Endodermal cell (in vitro differentiated cells): ENCODE measurements at regions not wholly inside any gene's neighbourhood (a gene's known extent, or its start where the extent isn't known, plus 50 kb on each side); places are given as distances from the start of the nearest gene placed in this dataset.

Experiments used
- DNase-seq: peaks from one replicate; pipeline ENCODE4 v3.0.0-alpha.2; 2017
- H3K27ac ChIP-seq: 2 replicates; pipeline ENCODE4 v1.5.1; 2013; ENCODE audit warnings: mild to moderate bottlenecking, low read depth, low read length, moderate library complexity
- H3K27me3 ChIP-seq: 2 replicates; pipeline ENCODE4 v1.6.1; 2013; ENCODE audit warnings: mild to moderate bottlenecking, low read length, moderate library complexity; ENCODE audit not compliant: insufficient read depth, control insufficient read depth, poor library complexity, severe bottlenecking
- H3K36me3 ChIP-seq: 2 replicates; pipeline ENCODE4 v1.7.0; 2013; ENCODE audit warnings: mild to moderate bottlenecking, low read length, moderate library complexity; ENCODE audit not compliant: control insufficient read depth, insufficient read depth
- H3K4me1 ChIP-seq: one replicate; pipeline ENCODE4 v1.7.0; 2013; ENCODE audit warnings: low read length; ENCODE audit not compliant: control insufficient read depth, insufficient read depth
- H3K4me3 ChIP-seq: 2 replicates; pipeline ENCODE4 v1.5.1; 2013; ENCODE audit warnings: mild to moderate bottlenecking, low read length, moderate library complexity
- H3K9ac ChIP-seq: 2 replicates; pipeline ENCODE4 v1.6.1; 2013; ENCODE audit warnings: mild to moderate bottlenecking, low read length, moderate library complexity; ENCODE audit not compliant: poor library complexity, severe bottlenecking; ENCODE audit errors: extremely low read depth
- H3K9me3 ChIP-seq: 2 replicates; pipeline ENCODE4 v1.6.1; 2013; ENCODE audit warnings: mild to moderate bottlenecking, low read length, moderate library complexity; ENCODE audit not compliant: control insufficient read depth
- H3K27ac Mint-ChIP-seq: 2 replicates; pipeline ENCODE4 v1.8.0; 2020; ENCODE audit warnings: mixed read lengths
- H3K27me3 Mint-ChIP-seq: 2 replicates; pipeline ENCODE4 v1.8.0; 2021; ENCODE audit warnings: mild to moderate bottlenecking, mixed read lengths; ENCODE audit not compliant: insufficient read depth
- H3K36me3 Mint-ChIP-seq: 2 replicates; pipeline ENCODE4 v1.8.0; 2020; ENCODE audit warnings: low read depth, mixed read lengths
- H3K4me1 Mint-ChIP-seq: 2 replicates; pipeline ENCODE4 v1.8.0; 2020; ENCODE audit warnings: mixed read lengths
- H3K4me3 Mint-ChIP-seq: 2 replicates; pipeline ENCODE4 v1.8.0; 2020; ENCODE audit warnings: mild to moderate bottlenecking, moderate library complexity, mixed read lengths
- H3K9me3 Mint-ChIP-seq: 2 replicates; pipeline ENCODE4 v1.8.0; 2020; ENCODE audit warnings: mild to moderate bottlenecking, mixed read lengths
- WGBS, 2 experiments: methylation state at CpG; one replicate each; pipeline versions ENCODE4 v1.1.5 to v1.1.7; 2013; ENCODE audit warnings: missing lambda C conversion rate in 2 of 2, mixed read lengths in 1 of 2; ENCODE audit not compliant: insufficient coverage in 1 of 2, insufficient read length in 1 of 2; 5-methylcytosine and 5-hydroxymethylcytosine counted together
- TF ChIP-seq, protein P1 (sequence below): fragments of 200-600 bp; sonication (generic); conservative IDR thresholded peaks from 2 replicates; pipeline ENCODE4 v1.5.0; 2021; ENCODE audit warnings: antibody characterized with exemption, mild to moderate bottlenecking

DNA sequence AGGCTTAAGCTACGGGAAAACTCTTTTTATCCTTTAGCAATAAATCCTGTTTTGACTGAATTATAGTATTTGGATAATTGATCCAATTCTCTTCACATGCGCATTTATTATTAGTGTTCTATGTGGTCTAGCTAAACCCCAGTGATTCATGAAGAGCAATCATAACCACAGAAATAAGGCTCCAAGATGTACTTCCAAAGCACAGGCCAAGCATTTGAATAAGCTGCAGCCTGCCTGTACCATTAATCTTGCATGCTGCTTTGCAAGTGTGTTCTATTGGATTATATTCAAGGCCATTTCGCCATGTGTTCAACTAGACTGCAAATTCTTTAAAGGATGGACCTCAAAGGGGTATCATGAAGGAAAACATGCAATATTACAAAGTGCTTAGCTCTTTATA lies 385.2 kb upstream of the FAT1 start:
- Mint-ChIP-seq H3K36me3 (no peaks in the 10 kb centered on the region), H3K4me1 (peaks cover 2% of the 10 kb centered on the region), H3K27ac (no peak overlapping the region), H3K27me3 (no peaks in the 10 kb centered on the region), H3K4me3 (no peak overlapping the region), H3K9me3 (no peaks in the 10 kb centered on the region)
- H3K9ac ChIP-seq, result no peak overlapping the region
- no peaks in the 10 kb centered on the region for H3K9me3 ChIP-seq
- H3K27ac ChIP-seq, result no peak overlapping the region
- no peaks in the 10 kb centered on the region for H3K27me3 ChIP-seq
- H3K36me3 ChIP-seq, result no peaks in the 10 kb centered on the region
- WGBS, 2 experiments, result 93 to 95% methylated on average over 3 of the region's 3 CpGs
- no peak overlapping the region for H3K4me3 ChIP-seq
- TF ChIP-seq, protein P1, sequence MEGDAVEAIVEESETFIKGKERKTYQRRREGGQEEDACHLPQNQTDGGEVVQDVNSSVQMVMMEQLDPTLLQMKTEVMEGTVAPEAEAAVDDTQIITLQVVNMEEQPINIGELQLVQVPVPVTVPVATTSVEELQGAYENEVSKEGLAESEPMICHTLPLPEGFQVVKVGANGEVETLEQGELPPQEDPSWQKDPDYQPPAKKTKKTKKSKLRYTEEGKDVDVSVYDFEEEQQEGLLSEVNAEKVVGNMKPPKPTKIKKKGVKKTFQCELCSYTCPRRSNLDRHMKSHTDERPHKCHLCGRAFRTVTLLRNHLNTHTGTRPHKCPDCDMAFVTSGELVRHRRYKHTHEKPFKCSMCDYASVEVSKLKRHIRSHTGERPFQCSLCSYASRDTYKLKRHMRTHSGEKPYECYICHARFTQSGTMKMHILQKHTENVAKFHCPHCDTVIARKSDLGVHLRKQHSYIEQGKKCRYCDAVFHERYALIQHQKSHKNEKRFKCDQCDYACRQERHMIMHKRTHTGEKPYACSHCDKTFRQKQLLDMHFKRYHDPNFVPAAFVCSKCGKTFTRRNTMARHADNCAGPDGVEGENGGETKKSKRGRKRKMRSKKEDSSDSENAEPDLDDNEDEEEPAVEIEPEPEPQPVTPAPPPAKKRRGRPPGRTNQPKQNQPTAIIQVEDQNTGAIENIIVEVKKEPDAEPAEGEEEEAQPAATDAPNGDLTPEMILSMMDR, result no peak
- no peak for DNase-seq
- H3K4me1 ChIP-seq, result no peaks in the 10 kb centered on the region

- Mint-ChIP-seq H3K27ac (no peak overlapping the region), H3K36me3 (no peaks in the 10 kb centered on the region), H3K27me3 (no peaks in the 10 kb centered on the region), H3K9me3 (no peaks in the 10 kb centered on the region), H3K4me3 (no peak overlapping the region), H3K4me1 (peaks cover 2% of the 10 kb centered on the region)
- WGBS, 2 experiments, result 57 to 89% methylated on average over 1 to 5 of the region's 7 CpGs
- Histone ChIP-seq H3K4me1 (no peaks in the 10 kb centered on the region), H3K27ac (no peak overlapping the region), H3K4me3 (no peak overlapping the region), H3K27me3 (no peaks in the 10 kb centered on the region), H3K9ac (no peak overlapping the region), H3K9me3 (no peaks in the 10 kb centered on the region), H3K36me3 (no peaks in the 10 kb centered on the region)
- TF ChIP-seq, protein P1, result no peak
- no peak for DNase-seq
These were observed 386.0 kb upstream of the FAT1 start for GRCh38 chr4:187109636-187110035.

- Mint-ChIP-seq H3K4me3 (no peak overlapping the region), H3K9me3 (no peaks in the 10 kb centered on the region), H3K27ac (no peak overlapping the region), H3K36me3 (no peaks in the 10 kb centered on the region), H3K4me1 (no peaks in the 10 kb centered on the region), H3K27me3 (no peaks in the 10 kb centered on the region)
- no peak overlapping the region for H3K4me3 ChIP-seq
- no peaks in the 10 kb centered on the region for H3K4me1 ChIP-seq
- no peaks in the 10 kb centered on the region for H3K27me3 ChIP-seq
- no peaks in the 10 kb centered on the region for H3K36me3 ChIP-seq
- H3K27ac ChIP-seq, result no peak overlapping the region
- TF ChIP-seq, protein P1, result no peak
- WGBS, 2 experiments, result 93 to 100% methylated on average over 3 to 4 of the region's 4 CpGs
- no peak overlapping the region for H3K9ac ChIP-seq
- DNase-seq, result no peak
- H3K9me3 ChIP-seq, result no peaks in the 10 kb centered on the region
These were observed 394.5 kb upstream of the FAT1 start for GRCh38 chr4:187118166-187118565.
